ENCODE measurements at regions not wholly inside any gene's neighbourhood (a gene's known extent, or its start where the extent isn't known, plus 50 kb on each side); places are given as distances from the start of the nearest gene placed in this dataset.

DNA sequence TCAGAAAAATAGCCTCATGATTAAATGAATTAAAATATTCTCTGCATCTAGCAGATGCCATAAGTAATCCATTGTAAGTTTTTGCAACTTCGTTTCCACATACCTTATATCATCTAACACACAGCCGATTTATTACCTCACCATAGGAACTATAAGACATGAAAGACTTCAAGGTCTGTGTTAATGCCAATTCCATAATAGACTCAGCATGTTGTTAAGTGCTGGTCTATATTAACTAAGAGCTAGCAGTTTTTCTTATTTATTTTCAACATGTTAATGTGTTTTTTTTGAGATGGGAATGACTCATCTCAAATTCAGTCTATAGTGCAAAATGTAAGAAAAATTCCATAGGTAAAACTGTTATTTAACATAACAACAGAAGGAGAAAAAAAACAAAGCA is 243.9 kb upstream of the GULP1 start:
- TF ChIP-seq SUZ12 (IDR thresholded peaks at IDR 0.05; ENCODE audit: extremely low read depth, insufficient read depth, insufficient read length) = no peak
- TF ChIP-seq ZNF274 (IDR thresholded peaks at IDR 0.05; ENCODE audit: low read depth, low read length) = no peak
- no peak for TF ChIP-seq YY1 (IDR thresholded peaks at IDR 0.05; ENCODE audit: insufficient read depth, insufficient read length)
